ENCODE measurements at regions not wholly inside any gene's neighbourhood (a gene's known extent, or its start where the extent isn't known, plus 50 kb on each side); places are given as distances from the start of the nearest gene placed in this dataset.
"Not testable (repeated sequence)": the region's sequence is repeated elsewhere in the genome, so short reads cannot be mapped to it uniquely, and the experiment has no call there.

GRCh38 chr7:142437741-142438140, 179.9 kb upstream of the PRSS58 start:
- DNase-seq: no peak

DNA sequence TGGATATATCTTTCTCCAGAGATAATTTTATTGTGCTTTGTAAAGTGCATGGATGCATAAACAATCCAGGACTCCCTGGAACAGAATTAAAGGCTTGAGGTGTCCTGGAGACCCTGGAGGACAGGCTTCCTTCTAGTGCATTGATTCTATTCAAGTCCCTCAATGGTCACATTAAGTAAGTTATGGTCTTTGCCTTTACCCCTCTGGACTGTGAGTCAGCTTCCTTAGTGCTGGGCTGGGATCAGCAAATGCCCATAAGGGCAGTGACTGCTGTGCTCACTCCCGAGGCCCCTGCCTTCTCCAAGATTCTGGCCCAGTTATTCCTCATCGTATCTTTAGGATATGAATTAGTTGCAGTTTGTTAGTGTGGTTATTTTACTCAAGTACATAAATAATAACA, 178.7 kb upstream of the PRSS58 start:
- no peak for DNase-seq

- not testable (repeated sequence) for DNase-seq
These were observed 177.7 kb upstream of the PRSS58 start for GRCh38 chr7:142435606-142436005.

- no peak for DNase-seq
These were observed 176.9 kb upstream of the PRSS58 start for GRCh38 chr7:142434666-142435167.

GRCh38 chr7:142434133-142434532, 176.3 kb upstream of the PRSS58 start:
- not testable (repeated sequence) for DNase-seq

DNA sequence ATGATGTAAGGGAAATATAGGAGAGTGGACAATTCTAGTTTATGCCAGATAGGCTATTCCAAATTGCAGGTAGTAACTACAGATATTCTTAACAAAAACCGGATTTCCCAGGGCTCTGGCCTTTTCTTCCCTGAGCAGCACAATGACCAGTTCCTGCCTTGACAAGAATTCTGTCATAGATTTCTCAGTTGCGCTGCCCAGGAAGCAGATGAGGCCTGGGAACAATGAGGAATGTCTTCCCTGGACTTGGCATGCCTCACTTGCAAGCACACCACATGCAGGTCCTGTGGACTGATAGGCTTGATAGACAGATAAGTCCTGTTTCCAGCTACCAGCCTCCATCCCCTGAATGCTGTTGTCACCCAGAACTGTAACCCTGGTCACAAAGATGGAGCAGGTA, 174.5 kb upstream of the PRSS58 start:
- no peak for DNase-seq

GRCh38 chr7:142431491-142431890, 173.6 kb upstream of the PRSS58 start:
- DNase-seq: no peak

DNA sequence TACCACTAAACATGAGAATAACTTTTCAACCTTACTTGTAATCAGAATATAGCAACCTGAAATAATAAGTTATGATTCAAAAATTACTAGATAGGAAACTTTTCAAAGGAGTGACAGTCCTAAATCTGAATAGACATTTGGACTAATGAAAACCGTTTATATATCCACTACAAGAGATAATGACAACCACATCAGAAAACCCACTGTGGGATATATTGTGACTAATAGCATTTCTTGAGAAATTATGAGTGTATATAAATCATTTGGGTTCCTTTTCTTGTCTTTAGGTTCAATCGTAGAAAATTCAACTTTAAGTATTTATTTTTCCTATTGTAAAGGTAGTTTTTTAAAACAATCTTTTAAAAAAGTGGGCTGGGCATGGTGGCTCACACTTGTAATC, 170.2 kb upstream of the PRSS58 start:
- no peak for DNase-seq

DNA sequence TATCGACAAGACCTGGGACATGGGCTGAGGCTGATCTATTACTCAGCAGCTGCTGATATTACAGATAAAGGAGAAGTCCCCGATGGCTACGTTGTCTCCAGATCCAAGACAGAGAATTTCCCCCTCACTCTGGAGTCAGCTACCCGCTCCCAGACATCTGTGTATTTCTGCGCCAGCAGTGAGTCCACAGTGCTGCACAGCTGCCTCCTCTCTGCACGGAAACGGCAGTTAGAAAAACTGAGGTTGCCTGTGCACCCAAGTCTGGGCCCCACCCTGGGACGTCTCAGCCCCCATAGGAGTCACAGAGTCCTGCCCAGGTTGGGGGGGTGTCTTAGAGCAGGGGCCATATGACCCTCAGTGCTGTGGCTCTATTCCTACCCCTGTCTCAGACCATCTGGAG, 167.4 kb upstream of the PRSS58 start:
- DNase-seq: no peak

DNA sequence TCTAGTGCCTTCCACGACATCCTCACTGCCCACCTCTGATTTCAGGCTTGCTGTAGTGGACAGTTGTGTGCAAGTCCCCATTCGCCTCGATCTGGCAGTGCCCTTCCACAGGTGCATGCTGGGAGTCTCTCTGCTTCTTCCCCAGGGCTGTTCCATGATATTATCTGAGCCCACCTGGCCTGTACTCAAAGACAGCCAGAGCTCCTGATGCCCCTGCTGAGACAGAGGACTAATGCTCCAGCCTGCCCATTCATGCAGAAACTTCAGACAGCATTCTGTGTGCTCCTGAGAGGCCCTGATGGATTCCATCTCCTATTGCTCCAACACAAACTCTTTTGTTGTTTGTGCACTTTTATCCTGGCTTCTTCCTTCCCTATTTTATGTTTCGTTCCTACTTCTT, 164.8 kb upstream of the PRSS58 start:
- DNase-seq: no peak

- DNase-seq: no peak
These were observed 162.9 kb upstream of the PRSS58 start for GRCh38 chr7:142420554-142421362.

DNA sequence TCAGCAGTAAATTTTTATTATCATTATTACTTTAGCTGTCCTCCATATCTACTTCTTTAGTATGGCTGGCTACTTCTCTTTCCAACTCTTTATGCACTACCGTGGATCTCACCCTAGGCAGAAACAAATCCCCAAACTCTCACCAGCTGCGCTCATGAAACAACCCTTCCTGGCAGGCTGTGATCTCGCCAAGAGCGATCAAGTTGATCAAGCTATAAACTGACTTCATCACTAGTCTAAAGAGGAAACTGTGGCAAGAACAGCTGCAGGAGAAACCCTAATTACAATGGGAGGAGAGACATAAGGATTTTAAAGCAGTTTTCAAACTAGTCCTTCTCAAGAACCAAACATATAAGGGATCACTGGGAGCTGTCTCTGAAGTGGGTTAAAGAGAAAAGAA, 160.5 kb upstream of the PRSS58 start:
- no peak for DNase-seq

DNA sequence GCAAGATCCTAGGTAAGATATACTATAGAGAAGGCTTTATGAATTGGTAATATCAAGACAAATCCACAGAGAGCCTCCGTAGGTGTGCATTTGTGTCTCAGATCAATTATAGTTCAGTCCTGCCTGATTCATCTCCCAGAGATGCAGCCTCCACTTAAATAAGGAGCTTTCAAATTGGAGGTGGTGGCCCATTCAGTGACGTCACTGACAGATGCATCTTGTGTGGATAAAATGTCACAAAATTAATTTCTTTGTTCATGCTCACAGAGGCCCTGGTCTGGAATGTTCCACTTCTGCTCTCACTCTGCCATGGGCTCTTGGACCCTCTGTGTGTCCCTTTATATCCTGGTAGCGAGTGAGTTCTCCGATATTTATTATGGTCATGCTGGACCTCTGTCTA, 157.1 kb upstream of the PRSS58 start:
- no peak for DNase-seq

- no peak for DNase-seq
These were observed 156.3 kb upstream of the PRSS58 start for GRCh38 chr7:142414135-142414534.

DNA sequence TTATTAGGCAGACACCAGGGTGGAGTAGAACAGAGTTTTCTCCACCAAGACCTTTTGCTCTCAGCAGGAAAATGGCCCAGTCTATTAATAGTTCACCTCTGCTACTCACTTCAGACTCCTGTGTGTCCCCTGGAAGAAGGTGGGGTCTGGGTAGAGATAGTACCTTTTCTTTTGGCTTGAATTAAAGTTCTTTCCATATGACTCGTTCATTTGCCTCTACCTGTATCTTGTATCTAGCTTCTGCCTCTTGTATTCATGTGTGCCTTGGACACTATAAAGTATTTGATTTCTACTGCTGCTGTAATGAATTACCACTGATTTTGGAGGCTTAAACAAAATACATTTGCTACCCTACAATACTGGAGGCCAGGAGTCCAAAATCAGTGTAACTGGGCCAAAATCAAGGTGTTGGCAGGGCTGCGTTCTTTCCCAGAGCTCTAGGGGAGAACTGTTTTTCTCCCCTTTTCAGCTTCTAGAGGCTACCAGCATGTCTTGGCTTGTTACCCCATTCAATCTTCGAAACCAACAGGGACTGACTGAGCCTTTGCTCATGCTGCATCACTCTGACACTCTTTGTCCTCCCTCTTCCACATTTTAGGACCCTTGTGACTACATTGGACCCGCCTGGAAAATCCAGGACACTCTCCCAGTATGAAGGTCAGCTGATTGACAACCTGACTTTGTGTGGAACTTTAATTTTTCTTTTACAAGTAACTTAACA, 155.6 kb upstream of the PRSS58 start:
- DNase-seq: no peak

- DNase-seq: peak; percentile 51
These were observed 154.8 kb upstream of the PRSS58 start for GRCh38 chr7:142412551-142413193.

GRCh38 chr7:142409471-142409870, 151.6 kb upstream of the PRSS58 start:
- DNase-seq: no peak

DNA sequence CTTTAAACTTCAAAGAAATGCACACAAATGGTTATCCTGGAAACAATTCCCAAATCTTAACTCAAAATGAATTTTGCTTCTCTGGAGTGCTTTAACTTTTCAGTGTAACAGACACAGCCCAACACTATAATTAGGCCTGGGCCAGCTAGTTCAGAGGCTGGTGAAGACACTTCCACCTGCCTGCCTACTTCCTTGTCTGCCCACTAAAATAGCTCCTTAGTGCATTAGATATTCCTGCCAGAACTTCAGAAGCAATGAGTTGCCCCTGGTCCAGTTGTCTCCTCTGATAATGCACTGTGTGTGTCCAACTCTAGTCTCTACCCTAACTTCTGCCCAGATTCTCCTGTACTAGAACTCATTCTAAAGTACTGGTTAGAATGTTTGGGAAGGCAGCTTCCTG, 150.9 kb upstream of the PRSS58 start:
- DNase-seq: no peak

DNA sequence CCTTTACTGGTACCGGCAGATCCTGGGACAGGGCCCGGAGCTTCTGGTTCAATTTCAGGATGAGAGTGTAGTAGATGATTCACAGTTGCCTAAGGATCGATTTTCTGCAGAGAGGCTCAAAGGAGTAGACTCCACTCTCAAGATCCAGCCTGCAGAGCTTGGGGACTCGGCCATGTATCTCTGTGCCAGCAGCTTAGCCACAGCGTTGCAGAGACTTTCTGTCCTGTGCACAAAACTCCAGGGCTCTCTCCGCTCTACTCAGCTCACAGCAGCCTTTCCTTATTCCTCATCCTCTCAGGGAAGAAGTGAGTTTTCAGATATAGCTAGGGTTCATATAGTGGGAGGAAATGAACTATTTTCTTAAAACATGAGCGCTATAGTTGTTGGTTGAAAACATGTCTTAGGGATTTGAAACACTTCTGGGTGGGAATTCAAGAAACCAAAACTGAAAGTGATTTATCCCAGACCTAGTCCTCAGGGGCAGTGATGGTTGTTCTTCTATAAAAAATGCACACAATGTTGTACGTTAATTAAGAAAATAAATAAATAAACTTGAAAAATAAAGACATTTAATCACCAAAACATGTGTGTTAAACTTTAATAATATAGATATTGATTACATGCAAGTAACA, 150.2 kb upstream of the PRSS58 start:
- DNase-seq: no peak

DNA sequence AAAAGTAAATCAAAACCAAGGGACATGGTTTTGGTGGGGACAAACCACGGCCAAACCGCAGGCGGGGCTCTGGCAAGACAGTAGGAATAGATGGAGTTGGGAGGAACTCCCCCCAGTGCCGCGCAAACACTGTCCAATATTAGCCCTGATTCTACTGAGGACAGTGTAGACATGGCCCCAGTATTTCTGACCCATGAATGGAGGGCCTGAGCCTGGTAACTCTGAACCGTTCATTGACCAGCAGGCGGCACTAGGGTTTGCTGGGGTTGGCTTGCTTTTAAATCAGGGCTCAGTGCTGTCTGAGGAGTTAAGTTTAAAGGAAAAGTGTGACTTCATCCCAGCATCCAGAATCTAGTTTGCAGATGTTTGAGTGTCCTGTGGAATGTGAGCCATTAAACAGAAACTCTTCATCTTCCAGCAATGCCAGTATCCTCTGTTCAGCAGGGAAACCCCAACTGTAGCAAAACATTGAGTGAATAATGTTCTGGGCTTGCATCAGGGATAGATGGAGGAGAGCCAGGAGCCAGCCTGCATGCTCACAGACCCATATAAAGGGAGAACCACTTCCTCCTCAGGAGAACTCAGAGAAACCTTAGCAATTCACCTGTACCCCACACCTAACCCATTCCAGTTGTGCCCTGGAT, 147.4 kb upstream of the PRSS58 start:
- DNase-seq: no peak

DNA sequence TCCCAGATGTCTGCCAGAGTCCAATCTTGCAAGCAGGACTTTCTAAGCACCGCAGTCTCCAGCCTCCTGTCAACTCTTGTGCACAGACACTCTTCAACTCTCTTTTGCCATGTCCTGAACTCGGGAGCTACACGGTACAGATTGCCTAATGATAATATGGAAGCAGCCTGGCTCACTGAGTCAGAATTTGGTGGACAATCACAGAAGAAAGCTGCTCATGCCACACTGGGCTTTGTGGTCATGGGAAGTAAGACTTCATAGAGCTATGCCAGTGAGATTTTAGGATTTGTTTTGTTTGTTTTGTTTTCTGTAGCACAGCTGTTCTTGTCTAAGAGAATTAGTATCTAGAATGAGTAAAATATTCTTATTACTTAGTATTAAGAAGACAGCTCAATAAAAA, 144.1 kb upstream of the PRSS58 start:
- no peak for DNase-seq

- no peak for DNase-seq
These were observed 142.2 kb upstream of the PRSS58 start for GRCh38 chr7:142400042-142400533.
